Spleen (tissue), 7 donors: ENCODE measurements at regions not wholly inside any gene's neighbourhood (a gene's known extent, or its start where the extent isn't known, plus 50 kb on each side); places are given as distances from the start of the nearest gene placed in this dataset.

ENCODE experiments used
- CTCF ChIP-seq, 11 experiments: fragments of 200-600 bp in 7 of 11; fragments of 450-650 bp in 4 of 11; sonication (generic) in 4 of 11; IDR thresholded peaks in 8 of 11; conservative IDR thresholded peaks in 3 of 11; 1 replicate in 7 of 11; 2 replicates in 4 of 11; pipeline versions ENCODE4 v1.4.0 to v1.8.0; 2016 to 2021; ENCODE audit warnings: antibody characterized with exemption in 11 of 11, inconsistent platforms in 4 of 11, mild to moderate bottlenecking in 1 of 11
- POLR2AphosphoS5 ChIP-seq, 3 donors: sonication (generic); formaldehyde crosslinking; IDR thresholded peaks; one replicate each; pipeline ENCODE4 v1.5.1; 2017; ENCODE audit warnings: antibody characterized with exemption in 3 of 3
- donor health status: DM: no; HTN: no; CAD: no; lungs with moderate emphysema.
- donor health status: DM: no; HTN: no; CAD: no.
- donor health status: DM: no; HTN: no; CAD: no.

GRCh38 chr21:38142224-38142623, 114.6 kb upstream of the KCNJ15 start:
- TF ChIP-seq CTCF (IDR thresholded peaks at IDR 0.05 in 8 of 11, conservative IDR thresholded peaks at IDR 0.05 in 3 of 11) (no peak), POLR2AphosphoS5 (IDR thresholded peaks at IDR 0.05) (no peak)
